PC-9 (cell line): ENCODE measurements at regions not wholly inside any gene's neighbourhood (a gene's known extent, or its start where the extent isn't known, plus 50 kb on each side); places are given as distances from the start of the nearest gene placed in this dataset.

ENCODE experiments used
- EZH2 ChIP-seq: fragments of 200-600 bp; sonication (generic); IDR thresholded peaks from 2 replicates; pipeline ENCODE4 v1.8.0; 2017; ENCODE audit warnings: antibody characterized with exemption, low read depth
- TF ChIP-seq, protein P1 (sequence below): fragments of 200-600 bp; sonication (generic); conservative IDR thresholded peaks from 2 replicates; pipeline ENCODE4 v1.6.1; 2017; ENCODE audit warnings: mixed run types, antibody characterized with exemption, mild to moderate bottlenecking, moderate library complexity

DNA sequence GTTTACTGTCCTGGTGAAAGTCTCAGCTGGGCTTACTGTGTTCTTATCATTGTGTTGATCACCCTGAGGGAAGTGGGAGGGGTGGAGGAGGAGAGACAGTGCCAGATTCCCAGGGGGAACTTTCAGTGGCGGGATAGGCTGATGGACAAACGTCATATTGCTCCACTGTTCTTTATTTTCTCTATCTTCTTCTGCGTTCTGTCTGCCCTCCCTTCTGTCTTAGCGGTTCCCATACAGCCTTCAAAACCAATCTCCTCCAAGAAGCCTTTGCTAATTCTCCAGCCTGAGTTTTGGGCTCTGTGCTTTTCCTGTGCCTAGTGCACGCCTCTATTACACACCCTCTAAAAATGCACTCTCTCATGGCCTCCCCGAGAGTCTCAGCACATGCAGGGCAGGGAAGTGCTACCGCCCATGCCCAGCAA lies 448.7 kb upstream of the FAT1 start:
- TF ChIP-seq, protein P1, sequence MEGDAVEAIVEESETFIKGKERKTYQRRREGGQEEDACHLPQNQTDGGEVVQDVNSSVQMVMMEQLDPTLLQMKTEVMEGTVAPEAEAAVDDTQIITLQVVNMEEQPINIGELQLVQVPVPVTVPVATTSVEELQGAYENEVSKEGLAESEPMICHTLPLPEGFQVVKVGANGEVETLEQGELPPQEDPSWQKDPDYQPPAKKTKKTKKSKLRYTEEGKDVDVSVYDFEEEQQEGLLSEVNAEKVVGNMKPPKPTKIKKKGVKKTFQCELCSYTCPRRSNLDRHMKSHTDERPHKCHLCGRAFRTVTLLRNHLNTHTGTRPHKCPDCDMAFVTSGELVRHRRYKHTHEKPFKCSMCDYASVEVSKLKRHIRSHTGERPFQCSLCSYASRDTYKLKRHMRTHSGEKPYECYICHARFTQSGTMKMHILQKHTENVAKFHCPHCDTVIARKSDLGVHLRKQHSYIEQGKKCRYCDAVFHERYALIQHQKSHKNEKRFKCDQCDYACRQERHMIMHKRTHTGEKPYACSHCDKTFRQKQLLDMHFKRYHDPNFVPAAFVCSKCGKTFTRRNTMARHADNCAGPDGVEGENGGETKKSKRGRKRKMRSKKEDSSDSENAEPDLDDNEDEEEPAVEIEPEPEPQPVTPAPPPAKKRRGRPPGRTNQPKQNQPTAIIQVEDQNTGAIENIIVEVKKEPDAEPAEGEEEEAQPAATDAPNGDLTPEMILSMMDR: no peak
- TF ChIP-seq EZH2: no peak
